ENCODE measurements at regions not wholly inside any gene's neighbourhood (a gene's known extent, or its start where the extent isn't known, plus 50 kb on each side); places are given as distances from the start of the nearest gene placed in this dataset.

DNA sequence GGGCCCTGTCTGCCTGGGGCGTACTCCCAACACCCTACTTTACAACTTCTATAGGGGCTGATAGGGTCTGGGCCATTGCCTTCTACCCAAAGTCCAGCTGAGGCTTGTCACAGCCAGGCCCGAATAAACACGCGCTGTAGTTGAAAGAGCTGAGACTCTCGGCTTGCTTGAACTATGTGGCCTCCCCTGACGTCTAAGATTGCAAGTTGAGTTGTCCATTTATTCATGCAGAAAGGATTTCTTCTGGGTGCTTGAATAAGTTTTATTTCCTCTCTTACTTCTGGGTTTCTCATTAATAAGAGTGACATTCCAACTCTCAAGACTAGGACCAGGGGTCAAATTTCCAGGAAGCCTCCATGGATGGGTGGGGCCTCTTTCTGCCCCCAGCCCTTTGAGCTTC is 74.4 kb upstream of the VRK1 start:
- intact Hi-C loops (cut with DNase I): no loop called here
- H3K4me3 ChIP-seq: no peak overlapping the region
- 72 to 85% (median 82%) methylated on average over 6 of the region's 6 CpGs for WGBS, 4 donors
- H3K36me3 ChIP-seq: no peaks in the 10 kb centered on the region
- no peak for ATAC-seq
- H3K4me1 ChIP-seq: no peaks in the 10 kb centered on the region
- peaks cover 0 to 3% (median 0%) of the 10 kb centered on the region in 9 donors for H3K27me3 ChIP-seq
- TF ChIP-seq CTCF (IDR thresholded peaks at IDR 0.05) (no peak), POLR2A (IDR thresholded peaks at IDR 0.05) (no peak)
- H3K9me3 ChIP-seq: peaks cover 0 to 8% (median 0%) of the 10 kb centered on the region in 12 donors
- H3K27ac ChIP-seq: no peak overlapping the region
- DNase-seq: no peak

DNA sequence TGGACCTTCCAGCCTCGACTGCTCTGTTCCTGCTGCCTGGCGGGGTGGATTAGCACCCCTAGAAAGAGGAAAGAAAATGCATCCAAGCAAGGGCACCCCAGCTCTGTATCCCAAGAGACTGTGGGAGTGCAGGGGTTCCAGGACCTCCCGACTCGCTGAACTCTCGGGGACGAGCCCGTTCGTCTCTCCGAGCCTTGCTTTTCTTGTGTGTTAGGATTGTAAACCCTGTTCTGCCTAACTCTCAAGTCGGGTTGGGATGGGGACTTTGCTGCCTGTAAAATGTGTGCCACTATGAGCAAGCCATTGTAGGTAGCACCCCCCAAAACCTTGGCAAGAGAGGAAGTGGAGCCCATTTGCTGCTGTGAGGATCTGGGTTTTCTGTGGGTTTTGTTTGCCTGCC is 73.2 kb upstream of the VRK1 start:
- WGBS, 4 donors: 87 to 93% (median 90%) methylated on average over 8 to 10 of the region's 10 CpGs
- H3K4me3 ChIP-seq: no peak overlapping the region
- intact Hi-C loops (cut with DNase I): no loop called here
- no peak for ATAC-seq
- H3K27me3 ChIP-seq: peaks cover 0 to 3% (median 0%) of the 10 kb centered on the region in 9 donors
- H3K36me3 ChIP-seq: no peaks in the 10 kb centered on the region
- H3K9me3 ChIP-seq: peaks cover 0 to 8% (median 0%) of the 10 kb centered on the region in 12 donors
- H3K27ac ChIP-seq: no peak overlapping the region
- DNase-seq: no peak
- no peaks in the 10 kb centered on the region for H3K4me1 ChIP-seq
- TF ChIP-seq POLR2A (IDR thresholded peaks at IDR 0.05) (no peak), CTCF (IDR thresholded peaks at IDR 0.05) (no peak)

DNA sequence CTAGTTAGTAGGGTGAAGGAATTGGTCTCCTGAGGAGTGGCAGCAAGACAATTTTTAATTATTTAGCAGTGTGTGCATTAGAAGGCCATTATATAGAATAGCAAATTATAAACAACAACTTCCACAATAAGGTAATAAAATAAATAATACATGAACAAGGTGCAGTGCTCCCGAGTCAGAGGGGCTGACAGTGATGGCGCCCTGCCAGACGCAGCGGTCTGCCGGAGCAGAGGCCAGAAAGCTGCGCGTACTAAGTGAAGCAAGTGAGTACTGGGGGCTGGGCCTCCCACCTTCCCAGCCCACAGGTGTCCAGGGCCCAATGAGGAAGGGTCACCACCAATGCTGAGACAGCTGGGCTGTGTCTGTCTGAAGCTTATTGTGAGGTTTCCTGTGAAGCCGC is 72.0 kb upstream of the VRK1 start:
- H3K27ac ChIP-seq: no peak overlapping the region
- no peaks in the 10 kb centered on the region for H3K4me1 ChIP-seq
- H3K9me3 ChIP-seq: peaks cover 0 to 8% (median 0%) of the 10 kb centered on the region in 12 donors
- DNase-seq (no peak), ATAC-seq (no peak)
- H3K27me3 ChIP-seq: peaks cover 0 to 3% (median 0%) of the 10 kb centered on the region in 9 donors
- 89 to 93% (median 92%) methylated on average over 7 to 8 of the region's 8 CpGs for WGBS, 4 donors
- H3K4me3 ChIP-seq: no peak overlapping the region
- TF ChIP-seq POLR2A (IDR thresholded peaks at IDR 0.05): no peak
- TF ChIP-seq CTCF (IDR thresholded peaks at IDR 0.05): no peak
- intact Hi-C loops (cut with DNase I): no loop called here
- H3K36me3 ChIP-seq: no peaks in the 10 kb centered on the region

DNA sequence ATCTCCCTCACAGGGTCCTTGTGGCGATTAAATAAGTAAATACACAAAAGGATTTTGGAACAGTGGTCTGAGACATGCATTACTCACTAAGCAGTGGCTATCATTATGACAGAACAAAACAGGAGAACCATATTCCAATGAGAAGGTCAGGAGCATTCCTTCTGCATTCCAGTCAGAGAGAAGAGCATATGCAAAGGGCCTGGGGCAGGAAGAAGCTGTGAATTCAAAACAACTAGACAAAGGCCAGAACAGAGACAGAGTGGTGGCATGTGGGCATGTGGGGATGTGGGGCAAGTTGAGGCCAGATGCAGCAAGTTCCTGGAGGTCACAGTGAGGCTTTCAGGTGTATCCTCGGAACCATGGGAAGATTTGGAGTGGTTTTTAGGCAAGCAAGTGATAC is 70.1 kb upstream of the VRK1 start:
- WGBS, 4 donors: 48 to 80% (median 58%) methylated on average over 2 of the region's 2 CpGs
- peaks cover 0 to 3% (median 0%) of the 10 kb centered on the region in 9 donors for H3K27me3 ChIP-seq

More for the DNA sequence above, 70.1 kb upstream of the VRK1 start:
- H3K4me3 ChIP-seq: no peak overlapping the region
- ATAC-seq: no peak
- no peak overlapping the region for H3K27ac ChIP-seq
- DNase-seq: no peak
- intact Hi-C loops (cut with DNase I): no loop called here
- no peak for TF ChIP-seq CTCF (IDR thresholded peaks at IDR 0.05)
- no peak for TF ChIP-seq POLR2A (IDR thresholded peaks at IDR 0.05)
- H3K36me3 ChIP-seq: no peaks in the 10 kb centered on the region
- H3K9me3 ChIP-seq: peaks cover 0 to 8% (median 0%) of the 10 kb centered on the region in 12 donors
- no peaks in the 10 kb centered on the region for H3K4me1 ChIP-seq
